ENCODE measurements at regions not wholly inside any gene's neighbourhood (a gene's known extent, or its start where the extent isn't known, plus 50 kb on each side); places are given as distances from the start of the nearest gene placed in this dataset.

GRCh38 chr12:94781835-94782234, 131.5 kb upstream of the TMCC3 start:
- H3K79me2 ChIP-seq (ENCODE audit: insufficient read depth, low read length): no peaks in the 10 kb centered on the region

GRCh38 chr12:94779485-94779884, 129.1 kb upstream of the TMCC3 start:
- Histone ChIP-seq H3K4me2 (ENCODE audit: low read length) (no peak overlapping the region), H3K9me3 (ENCODE audit: low read length) (no peaks in the 10 kb centered on the region)

More at GRCh38 chr12:94781835-94782234, 131.5 kb upstream of the TMCC3 start:
- H4K20me1 ChIP-seq (ENCODE audit: insufficient read depth, low read length): no peaks in the 10 kb centered on the region
- H3K27ac ChIP-seq (ENCODE audit: low read depth, low read length, poor library complexity, severe bottlenecking): no peak overlapping the region
- H3K9ac ChIP-seq (ENCODE audit: low read length): no peak overlapping the region
- H3K4me1 ChIP-seq (ENCODE audit: insufficient read depth, low read length, severe bottlenecking): no peaks in the 10 kb centered on the region
- H3F3A ChIP-seq (ENCODE audit: insufficient read depth, low read length): no peaks in the 10 kb centered on the region
- H3K9me3 ChIP-seq (ENCODE audit: low read length): no peaks in the 10 kb centered on the region
- no peaks in the 10 kb centered on the region for H3K27me3 ChIP-seq (ENCODE audit: insufficient read depth, low read length)
- no peak overlapping the region for H2AFZ ChIP-seq (ENCODE audit: low read length)
- TF ChIP-seq CTCF (IDR thresholded peaks at IDR 0.05; ENCODE audit: low read length) (no peak), EZH2 (IDR thresholded peaks at IDR 0.05; ENCODE audit: borderline replicate concordance, low read length) (no peak)
- no peaks in the 10 kb centered on the region; the same call in 1 of the 2 replicates for H3K36me3 ChIP-seq (ENCODE audit: insufficient read depth, low read length)
- H3K4me2 ChIP-seq (ENCODE audit: low read length): no peak overlapping the region
- H3K4me3 ChIP-seq (ENCODE audit: low read depth, low read length, poor library complexity, severe bottlenecking): no peak overlapping the region
- H3K9me2 ChIP-seq (ENCODE audit: low read depth, low read length): no peaks in the 10 kb centered on the region

GRCh38 chr12:94777936-94778335, 127.6 kb upstream of the TMCC3 start:
- Histone ChIP-seq H3K4me3 (ENCODE audit: low read depth, low read length, poor library complexity, severe bottlenecking) (no peak overlapping the region), H3K9ac (ENCODE audit: low read length) (no peak overlapping the region), H2AFZ (ENCODE audit: low read length) (no peak overlapping the region), H3K9me2 (ENCODE audit: low read depth, low read length) (no peaks in the 10 kb centered on the region), H3K4me1 (ENCODE audit: insufficient read depth, low read length, severe bottlenecking) (no peaks in the 10 kb centered on the region), H3K79me2 (ENCODE audit: insufficient read depth, low read length) (no peaks in the 10 kb centered on the region), H3K4me2 (ENCODE audit: low read length) (no peak overlapping the region), H3K27me3 (ENCODE audit: insufficient read depth, low read length) (no peaks in the 10 kb centered on the region), H3K36me3 (ENCODE audit: insufficient read depth, low read length) (no peaks in the 10 kb centered on the region), H3K9me3 (ENCODE audit: low read length) (no peaks in the 10 kb centered on the region), H3K27ac (ENCODE audit: low read depth, low read length, poor library complexity, severe bottlenecking) (no peak overlapping the region), H3F3A (ENCODE audit: insufficient read depth, low read length) (no peaks in the 10 kb centered on the region), H4K20me1 (ENCODE audit: insufficient read depth, low read length) (no peaks in the 10 kb centered on the region)
- TF ChIP-seq CTCF (IDR thresholded peaks at IDR 0.05; ENCODE audit: low read length) (no peak), EZH2 (IDR thresholded peaks at IDR 0.05; ENCODE audit: borderline replicate concordance, low read length) (no peak)

More at GRCh38 chr12:94779485-94779884, 129.1 kb upstream of the TMCC3 start:
- H3K27me3 ChIP-seq (ENCODE audit: insufficient read depth, low read length): no peaks in the 10 kb centered on the region
- H3K4me1 ChIP-seq (ENCODE audit: insufficient read depth, low read length, severe bottlenecking): no peaks in the 10 kb centered on the region
- no peak overlapping the region for H3K9ac ChIP-seq (ENCODE audit: low read length)
- no peak overlapping the region for H2AFZ ChIP-seq (ENCODE audit: low read length)
- no peaks in the 10 kb centered on the region for H3K36me3 ChIP-seq (ENCODE audit: insufficient read depth, low read length)
- H3K4me3 ChIP-seq (ENCODE audit: low read depth, low read length, poor library complexity, severe bottlenecking): no peak overlapping the region
- TF ChIP-seq EZH2 (IDR thresholded peaks at IDR 0.05; ENCODE audit: borderline replicate concordance, low read length) (no peak), CTCF (IDR thresholded peaks at IDR 0.05; ENCODE audit: low read length) (no peak)
- H4K20me1 ChIP-seq (ENCODE audit: insufficient read depth, low read length): no peaks in the 10 kb centered on the region
- no peak overlapping the region for H3K27ac ChIP-seq (ENCODE audit: low read depth, low read length, poor library complexity, severe bottlenecking)
- H3K9me2 ChIP-seq (ENCODE audit: low read depth, low read length): no peaks in the 10 kb centered on the region
- no peaks in the 10 kb centered on the region for H3F3A ChIP-seq (ENCODE audit: insufficient read depth, low read length)
- H3K79me2 ChIP-seq (ENCODE audit: insufficient read depth, low read length): no peaks in the 10 kb centered on the region
